Endodermal cell (in vitro differentiated cells): ENCODE measurements at regions not wholly inside any gene's neighbourhood (a gene's known extent, or its start where the extent isn't known, plus 50 kb on each side); places are given as distances from the start of the nearest gene placed in this dataset.

Experiments used
- DNase-seq: peaks from one replicate; pipeline ENCODE4 v3.0.0-alpha.2; 2017
- H3K27ac ChIP-seq: 2 replicates; pipeline ENCODE4 v1.5.1; 2013; ENCODE audit warnings: mild to moderate bottlenecking, low read depth, low read length, moderate library complexity
- H3K27me3 ChIP-seq: 2 replicates; pipeline ENCODE4 v1.6.1; 2013; ENCODE audit warnings: mild to moderate bottlenecking, low read length, moderate library complexity; ENCODE audit not compliant: insufficient read depth, control insufficient read depth, poor library complexity, severe bottlenecking
- H3K36me3 ChIP-seq: 2 replicates; pipeline ENCODE4 v1.7.0; 2013; ENCODE audit warnings: mild to moderate bottlenecking, low read length, moderate library complexity; ENCODE audit not compliant: control insufficient read depth, insufficient read depth
- H3K4me1 ChIP-seq: one replicate; pipeline ENCODE4 v1.7.0; 2013; ENCODE audit warnings: low read length; ENCODE audit not compliant: control insufficient read depth, insufficient read depth
- H3K4me3 ChIP-seq: 2 replicates; pipeline ENCODE4 v1.5.1; 2013; ENCODE audit warnings: mild to moderate bottlenecking, low read length, moderate library complexity
- H3K9ac ChIP-seq: 2 replicates; pipeline ENCODE4 v1.6.1; 2013; ENCODE audit warnings: mild to moderate bottlenecking, low read length, moderate library complexity; ENCODE audit not compliant: poor library complexity, severe bottlenecking; ENCODE audit errors: extremely low read depth
- H3K9me3 ChIP-seq: 2 replicates; pipeline ENCODE4 v1.6.1; 2013; ENCODE audit warnings: mild to moderate bottlenecking, low read length, moderate library complexity; ENCODE audit not compliant: control insufficient read depth
- H3K27ac Mint-ChIP-seq: 2 replicates; pipeline ENCODE4 v1.8.0; 2020; ENCODE audit warnings: mixed read lengths
- H3K27me3 Mint-ChIP-seq: 2 replicates; pipeline ENCODE4 v1.8.0; 2021; ENCODE audit warnings: mild to moderate bottlenecking, mixed read lengths; ENCODE audit not compliant: insufficient read depth
- H3K36me3 Mint-ChIP-seq: 2 replicates; pipeline ENCODE4 v1.8.0; 2020; ENCODE audit warnings: low read depth, mixed read lengths
- H3K4me1 Mint-ChIP-seq: 2 replicates; pipeline ENCODE4 v1.8.0; 2020; ENCODE audit warnings: mixed read lengths
- H3K4me3 Mint-ChIP-seq: 2 replicates; pipeline ENCODE4 v1.8.0; 2020; ENCODE audit warnings: mild to moderate bottlenecking, moderate library complexity, mixed read lengths
- H3K9me3 Mint-ChIP-seq: 2 replicates; pipeline ENCODE4 v1.8.0; 2020; ENCODE audit warnings: mild to moderate bottlenecking, mixed read lengths
- WGBS, 2 experiments: methylation state at CpG; one replicate each; pipeline versions ENCODE4 v1.1.5 to v1.1.7; 2013; ENCODE audit warnings: missing lambda C conversion rate in 2 of 2, mixed read lengths in 1 of 2; ENCODE audit not compliant: insufficient coverage in 1 of 2, insufficient read length in 1 of 2; 5-methylcytosine and 5-hydroxymethylcytosine counted together
- TF ChIP-seq, protein P1 (sequence below): fragments of 200-600 bp; sonication (generic); conservative IDR thresholded peaks from 2 replicates; pipeline ENCODE4 v1.5.0; 2021; ENCODE audit warnings: antibody characterized with exemption, mild to moderate bottlenecking

DNA sequence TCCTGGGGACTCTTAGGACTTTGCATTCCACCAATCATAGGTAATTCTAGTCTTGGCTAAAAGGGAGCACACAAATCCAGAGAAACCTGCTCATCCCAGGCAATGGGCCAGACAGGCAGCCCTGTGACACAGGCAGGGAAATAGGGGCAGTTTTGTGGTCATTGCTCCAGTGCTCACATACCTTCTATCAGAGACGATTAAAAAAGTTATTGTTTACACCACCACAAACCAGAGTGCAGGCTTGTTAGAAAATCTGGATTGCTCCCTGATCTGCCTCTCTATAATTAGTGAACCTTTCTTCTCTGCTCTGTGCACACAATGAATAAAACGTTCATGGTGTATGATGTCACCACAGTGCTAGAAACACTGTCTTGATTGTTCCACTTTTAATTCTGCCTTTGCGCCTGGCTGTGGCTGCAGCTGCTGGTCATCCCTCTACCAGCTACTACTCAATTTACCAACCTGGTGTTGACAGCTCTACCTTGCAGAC is 121.6 kb upstream of the SPATA13 start:
- Mint-ChIP-seq H3K9me3 (no peaks in the 10 kb centered on the region), H3K4me1 (peaks cover 46% of the 10 kb centered on the region), H3K27ac (no peak overlapping the region), H3K36me3 (no peaks in the 10 kb centered on the region), H3K27me3 (no peaks in the 10 kb centered on the region), H3K4me3 (no peak overlapping the region)
- Histone ChIP-seq H3K27ac (peak overlapping the region; percentile 74), H3K4me3 (no peak overlapping the region), H3K9me3 (no peaks in the 10 kb centered on the region), H3K27me3 (no peaks in the 10 kb centered on the region), H3K36me3 (no peaks in the 10 kb centered on the region), H3K4me1 (peaks cover 26% of the 10 kb centered on the region), H3K9ac (no peak overlapping the region)
- 75 to 83% methylated on average over 2 to 3 of the region's 3 CpGs for WGBS, 2 experiments
- TF ChIP-seq, protein P1, sequence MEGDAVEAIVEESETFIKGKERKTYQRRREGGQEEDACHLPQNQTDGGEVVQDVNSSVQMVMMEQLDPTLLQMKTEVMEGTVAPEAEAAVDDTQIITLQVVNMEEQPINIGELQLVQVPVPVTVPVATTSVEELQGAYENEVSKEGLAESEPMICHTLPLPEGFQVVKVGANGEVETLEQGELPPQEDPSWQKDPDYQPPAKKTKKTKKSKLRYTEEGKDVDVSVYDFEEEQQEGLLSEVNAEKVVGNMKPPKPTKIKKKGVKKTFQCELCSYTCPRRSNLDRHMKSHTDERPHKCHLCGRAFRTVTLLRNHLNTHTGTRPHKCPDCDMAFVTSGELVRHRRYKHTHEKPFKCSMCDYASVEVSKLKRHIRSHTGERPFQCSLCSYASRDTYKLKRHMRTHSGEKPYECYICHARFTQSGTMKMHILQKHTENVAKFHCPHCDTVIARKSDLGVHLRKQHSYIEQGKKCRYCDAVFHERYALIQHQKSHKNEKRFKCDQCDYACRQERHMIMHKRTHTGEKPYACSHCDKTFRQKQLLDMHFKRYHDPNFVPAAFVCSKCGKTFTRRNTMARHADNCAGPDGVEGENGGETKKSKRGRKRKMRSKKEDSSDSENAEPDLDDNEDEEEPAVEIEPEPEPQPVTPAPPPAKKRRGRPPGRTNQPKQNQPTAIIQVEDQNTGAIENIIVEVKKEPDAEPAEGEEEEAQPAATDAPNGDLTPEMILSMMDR: no peak
- DNase-seq: no peak

DNA sequence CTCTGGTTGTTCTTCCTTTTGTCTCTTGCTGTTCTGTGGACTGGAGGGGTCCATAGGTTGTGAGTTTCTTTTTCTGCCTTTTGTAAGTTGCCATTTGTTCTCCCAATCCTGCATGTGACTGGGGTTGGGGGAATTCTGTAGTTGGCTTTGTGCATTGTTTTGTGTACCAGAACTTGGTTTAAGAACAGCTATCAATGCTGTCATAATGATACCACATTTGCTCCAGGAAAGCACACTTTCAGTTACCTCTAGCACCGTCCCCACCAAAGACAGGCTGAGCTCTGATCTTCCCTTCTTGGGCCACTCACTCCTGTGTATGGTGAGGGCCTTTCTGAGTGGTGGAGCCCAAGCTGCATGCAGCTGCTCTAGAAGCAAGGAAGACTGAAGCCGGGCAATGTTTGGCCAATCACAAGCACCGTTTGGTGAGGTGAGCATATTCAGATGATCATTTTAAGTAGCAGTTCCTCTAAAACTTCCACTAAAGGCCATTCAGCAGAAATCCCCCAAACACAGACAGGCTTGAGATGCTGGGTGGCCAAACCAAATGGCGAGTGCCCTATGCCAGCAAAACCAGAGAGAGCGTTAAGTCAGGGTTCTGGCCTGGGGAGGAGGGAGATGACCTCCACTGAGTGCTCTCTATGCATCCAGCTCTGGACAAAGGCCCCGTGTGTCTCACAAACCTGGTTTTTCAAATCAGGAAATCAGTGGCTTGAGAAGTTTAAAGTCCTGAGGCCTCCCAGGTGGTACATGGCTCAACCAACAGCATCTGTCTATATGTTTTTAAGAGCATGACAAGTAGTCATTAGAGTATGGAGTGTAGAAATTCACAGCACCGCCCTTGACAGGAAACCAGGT is 120.7 kb upstream of the SPATA13 start:
- Mint-ChIP-seq H3K4me3 (no peak overlapping the region), H3K4me1 (peaks cover 46% of the 10 kb centered on the region)
- peaks cover 26% of the 10 kb centered on the region for H3K4me1 ChIP-seq

DNA sequence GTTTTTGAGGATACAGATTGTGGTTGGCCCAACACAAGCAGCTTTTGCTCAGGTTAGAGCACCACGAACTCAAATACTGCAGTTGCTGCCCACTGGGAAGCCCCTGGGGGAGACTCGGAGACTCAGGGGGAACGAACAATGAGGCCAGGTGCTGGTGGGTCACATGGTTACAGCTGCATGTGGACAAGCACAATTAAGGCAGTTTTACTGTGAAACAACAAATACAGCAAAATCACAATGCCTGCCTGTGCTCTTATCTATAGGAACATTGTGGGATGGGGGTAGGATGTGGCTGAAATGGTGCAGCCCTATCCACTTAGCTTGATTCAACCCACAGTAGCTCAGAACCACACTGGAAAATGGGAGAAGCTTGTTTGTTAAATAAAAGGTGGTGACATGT is 119.7 kb upstream of the SPATA13 start:
- H3K27ac Mint-ChIP-seq: peak overlapping the region; percentile 44
- TF ChIP-seq, protein P1: no peak
- peaks cover 2% of the 10 kb centered on the region for H3K9me3 ChIP-seq
- no peak overlapping the region for H3K9ac ChIP-seq
- H3K4me1 Mint-ChIP-seq: peaks cover 46% of the 10 kb centered on the region
- 32 to 34% methylated on average over 3 of the region's 3 CpGs for WGBS, 2 experiments
- no peaks in the 10 kb centered on the region for H3K27me3 ChIP-seq
- peak overlapping the region; percentile 20 for H3K4me3 ChIP-seq
- peak overlapping the region; percentile 13 for H3K27ac ChIP-seq
- H3K36me3 Mint-ChIP-seq: no peaks in the 10 kb centered on the region
- H3K9me3 Mint-ChIP-seq: no peaks in the 10 kb centered on the region
- peaks cover 26% of the 10 kb centered on the region for H3K4me1 ChIP-seq
- no peak for DNase-seq
- H3K36me3 ChIP-seq: no peaks in the 10 kb centered on the region
- no peaks in the 10 kb centered on the region for H3K27me3 Mint-ChIP-seq
- H3K4me3 Mint-ChIP-seq: no peak overlapping the region

More for the DNA sequence above, 120.7 kb upstream of the SPATA13 start:
- TF ChIP-seq, protein P1: no peak
- DNase-seq: no peak
- Mint-ChIP-seq H3K27ac (no peak overlapping the region), H3K27me3 (no peaks in the 10 kb centered on the region), H3K9me3 (no peaks in the 10 kb centered on the region), H3K36me3 (no peaks in the 10 kb centered on the region)
- WGBS, 2 experiments: 83 to 95% methylated on average over 4 to 7 of the region's 7 CpGs
- no peaks in the 10 kb centered on the region for H3K27me3 ChIP-seq
- H3K9ac ChIP-seq: no peak overlapping the region
- no peaks in the 10 kb centered on the region for H3K36me3 ChIP-seq
- H3K9me3 ChIP-seq: no peaks in the 10 kb centered on the region
- peak overlapping the region; percentile 72 for H3K27ac ChIP-seq
- no peak overlapping the region for H3K4me3 ChIP-seq
